Heart left ventricle (tissue), 13 donors: ENCODE measurements at regions not wholly inside any gene's neighbourhood (a gene's known extent, or its start where the extent isn't known, plus 50 kb on each side); places are given as distances from the start of the nearest gene placed in this dataset.

ENCODE experiments used
- CTCF ChIP-seq, 12 donors: fragments of 200-600 bp; sonication (generic) in 4 of 12; IDR thresholded peaks; one replicate each; pipeline versions ENCODE4 v1.5.0 to v1.8.0; 2018 to 2022; ENCODE audit warnings: antibody characterized with exemption in 12 of 12, mild to moderate bottlenecking in 5 of 12
- POLR2A ChIP-seq, 2 donors: fragments of 450-650 bp; IDR thresholded peaks; one replicate each; pipeline ENCODE4 v1.6.1; 2017; ENCODE audit warnings: antibody characterized with exemption in 2 of 2, mild to moderate bottlenecking in 2 of 2, moderate library complexity in 2 of 2
- donor health status: ischemic (EF 13 %, LVEDD 7.1; RV severe dilation, severe dysfunction).
- donor health status: DM: no; HTN: yes; CAD: no.
- donor health status: DM: no; HTN: no; CAD: no.
- donor health status: ischemic (EF 25% LVEDD 6.9; RV normal size, moderate dysfunction).
- donor health status: ischemic (EF 25% LVEDD 5.7; RV mildly dilated, moderate dysfunction).
- donor health status: ischemic (EF 35%, LVEDD 5.7; RV mildly dilated, moderate dysfunction).
- donor health status: nonischemic (EF 11% LVEDD 7.7; RV severe dilation, severe dysfunction).
- donor health status: DM: yes; HTN: yes; CAD: no.
- donor health status: PGD.
- donor health status: ischemic (EF 29% LVEDD 5.4; RV normal size, mild dysfunction).
- donor health status: nonischemic (EF 23%, LVEDD 6.1; RV moderate dilation, normal function).

- TF ChIP-seq CTCF (IDR thresholded peaks at IDR 0.05): no peak
- TF ChIP-seq POLR2A (IDR thresholded peaks at IDR 0.05): no peak
Observed at GRCh38 chr11:38680166-38680565, 2082.1 kb upstream of the RAG2 start.
